Amygdala (tissue), 56 donors: ENCODE measurements at regions not wholly inside any gene's neighbourhood (a gene's known extent, or its start where the extent isn't known, plus 50 kb on each side); places are given as distances from the start of the nearest gene placed in this dataset.

Experiments
- DNase-seq, 56 donors: peaks; one replicate each; lab custom pipeline; 2025; lab: John Stamatoyannopoulos, UW

DNA sequence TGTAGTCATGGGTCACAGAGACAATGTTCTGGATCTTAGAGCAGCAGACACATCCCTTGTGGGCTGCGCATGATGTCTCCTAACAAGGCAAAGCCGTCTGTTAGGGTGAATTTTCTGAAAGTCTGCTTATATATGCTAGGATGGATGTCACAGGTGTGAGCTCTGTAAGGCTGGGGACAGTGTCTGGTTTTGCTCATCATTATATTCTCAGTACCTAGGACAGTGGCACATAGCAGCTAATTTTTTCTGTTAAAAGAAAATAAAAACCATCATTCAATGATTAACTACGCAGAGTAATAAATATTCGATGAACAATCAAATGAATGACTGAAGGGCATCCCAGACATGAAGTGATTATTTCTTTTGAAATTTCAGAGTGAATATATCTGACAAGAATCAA is 52.9 kb upstream of the FAM169A start:
- no peak for DNase-seq

DNA sequence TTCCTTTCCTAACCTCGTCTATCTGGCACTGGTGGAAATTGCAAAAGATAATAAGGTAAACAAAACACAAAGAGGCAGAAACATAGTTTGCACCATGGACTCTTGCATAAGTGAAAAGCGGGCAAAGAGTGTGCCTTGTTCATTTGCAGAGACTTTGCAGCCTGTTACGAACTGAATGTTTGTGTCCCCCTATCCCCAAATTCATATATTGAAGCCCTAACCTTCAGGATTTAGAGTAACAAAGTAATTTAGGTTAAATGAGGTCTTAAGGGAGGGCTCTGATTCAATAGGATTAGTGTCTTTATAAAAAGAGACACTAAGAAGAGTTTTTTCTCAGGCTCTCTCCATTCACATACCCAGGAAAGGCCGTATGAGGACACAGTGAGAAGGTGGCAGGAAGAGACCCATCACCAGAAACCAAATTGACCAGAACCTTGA is 52.1 kb upstream of the FAM169A start:
- no peak for DNase-seq

DNA sequence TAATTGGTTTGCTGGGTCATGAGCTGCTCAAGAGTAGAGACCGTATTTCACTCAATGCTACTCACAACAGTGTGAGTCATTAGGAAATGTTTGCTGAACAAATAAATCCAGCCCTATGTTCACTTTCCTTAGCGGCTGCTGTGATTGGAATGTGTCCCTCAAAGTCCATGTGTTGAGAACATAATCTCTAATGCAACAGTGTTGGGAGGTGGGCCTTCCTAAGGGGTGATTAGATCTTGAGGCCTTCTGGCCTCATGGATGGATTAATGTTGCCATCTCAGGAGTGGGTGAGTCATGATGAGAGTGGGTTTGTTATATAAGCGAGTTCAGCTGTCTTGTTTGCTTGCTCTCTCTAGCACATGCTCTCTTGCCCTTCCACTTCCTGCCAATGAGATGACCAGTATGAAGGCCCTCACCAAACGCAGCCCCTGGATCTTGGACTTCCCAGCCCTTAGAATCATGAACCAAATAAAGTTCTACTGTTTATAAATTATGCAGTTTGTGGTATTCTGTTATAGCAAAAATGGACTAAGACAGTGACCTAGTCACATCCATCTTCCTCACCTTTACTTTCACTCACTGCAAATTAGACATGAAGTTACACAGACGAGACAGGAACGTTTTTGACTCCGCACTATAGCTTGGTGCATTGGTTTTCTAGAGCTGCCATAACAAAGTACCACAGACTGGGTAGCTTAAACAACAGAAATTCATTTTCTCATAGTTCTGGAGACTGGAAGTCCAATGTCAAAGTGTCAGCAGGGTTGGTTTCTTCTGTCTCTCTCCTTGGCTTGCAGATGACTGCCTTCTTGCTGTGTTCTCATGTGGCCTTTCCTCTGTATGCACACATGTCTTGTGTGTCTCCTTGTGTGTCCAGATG is 50.9 kb upstream of the FAM169A start:
- DNase-seq: no peak
